C4-2B (cell line): ENCODE measurements at regions not wholly inside any gene's neighbourhood (a gene's known extent, or its start where the extent isn't known, plus 50 kb on each side); places are given as distances from the start of the nearest gene placed in this dataset.
"Not testable (repeated sequence)": the region's sequence is repeated elsewhere in the genome, so short reads cannot be mapped to it uniquely, and the experiment has no call there.

ENCODE experiments used
- H3K27ac ChIP-seq: fragments of 450-650 bp; 2 replicates; pipeline ENCODE4 v1.5.1; 2017
- CTCF ChIP-seq: fragments of 450-650 bp; conservative IDR thresholded peaks from 2 replicates; pipeline ENCODE4 v1.5.1; 2017; ENCODE audit warnings: mild to moderate bottlenecking
- ZFX ChIP-seq: fragments of 450-650 bp; IDR thresholded peaks from 2 replicates; pipeline ENCODE4 v1.6.1; 2017

GRCh38 chr4:37555322-37555721 is 130.9 kb downstream of the RELL1 start:
- no peak overlapping the region for H3K27ac ChIP-seq
- no peak for TF ChIP-seq CTCF
- no peak for TF ChIP-seq ZFX

- H3K27ac ChIP-seq = not testable (repeated sequence)
Measured at GRCh38 chr4:37549866-37550265, 136.3 kb downstream of the RELL1 start.

GRCh38 chr4:37549041-37549440 is 137.1 kb downstream of the RELL1 start:
- no peak overlapping the region for H3K27ac ChIP-seq
- no peak for TF ChIP-seq CTCF
- TF ChIP-seq ZFX = no peak

- H3K27ac ChIP-seq = no peak overlapping the region
- TF ChIP-seq ZFX (no peak), CTCF (no peak)
Measured at GRCh38 chr4:37546586-37546985, 139.6 kb downstream of the RELL1 start.

GRCh38 chr4:37542706-37543105 is 143.5 kb downstream of the RELL1 start:
- no peak overlapping the region for H3K27ac ChIP-seq
- TF ChIP-seq ZFX (no peak), CTCF (no peak)

GRCh38 chr4:37541956-37542355 is 144.2 kb downstream of the RELL1 start:
- H3K27ac ChIP-seq = no peak overlapping the region
- TF ChIP-seq ZFX (no peak), CTCF (no peak)

GRCh38 chr4:37540486-37540885 is 145.7 kb downstream of the RELL1 start:
- H3K27ac ChIP-seq = no peak overlapping the region
- no peak for TF ChIP-seq CTCF
- TF ChIP-seq ZFX = no peak

- no peak overlapping the region for H3K27ac ChIP-seq
- TF ChIP-seq CTCF (no peak), ZFX (no peak)
Measured at GRCh38 chr4:37538931-37539330, 147.2 kb downstream of the RELL1 start.
